Upper lobe of right lung (tissue), 1 donor: ENCODE measurements at regions not wholly inside any gene's neighbourhood (a gene's known extent, or its start where the extent isn't known, plus 50 kb on each side); places are given as distances from the start of the nearest gene placed in this dataset.

Experiments
- ATAC-seq: fragments of 200-7000 bp; cut with Tn5 transposase; one replicate; pipeline ENCODE4 v1.9.1; 2020; ENCODE audit warnings: mild to moderate bottlenecking, moderate library complexity
- DNase-seq: peaks from one replicate; pipeline ENCODE4 v3.0.0-alpha.2; 2020
- H3K27ac ChIP-seq: fragments of 200-600 bp; one replicate; pipeline ENCODE4 v1.8.0; 2022
- H3K27me3 ChIP-seq: fragments of 200-600 bp; one replicate; pipeline ENCODE4 v1.8.0; 2022; ENCODE audit warnings: mild to moderate bottlenecking
- H3K36me3 ChIP-seq: fragments of 200-600 bp; one replicate; pipeline ENCODE4 v1.8.0; 2022
- H3K4me1 ChIP-seq: fragments of 200-600 bp; one replicate; pipeline ENCODE4 v1.8.0; 2022
- H3K4me3 ChIP-seq: fragments of 200-600 bp; one replicate; pipeline ENCODE4 v1.8.0; 2022; ENCODE audit warnings: mild to moderate bottlenecking
- H3K9me3 ChIP-seq: fragments of 200-600 bp; one replicate; pipeline ENCODE4 v1.8.0; 2022
- CTCF ChIP-seq: fragments of 200-600 bp; IDR thresholded peaks from one replicate; pipeline ENCODE4 v1.8.0; 2022; ENCODE audit warnings: antibody characterized with exemption
- intact Hi-C: fragments of 100-400 bp; cut with DNase I; formaldehyde crosslinking; loops from one replicate; pipeline ENCODE4 v1.11.0; 2022
- donor health status: DM: no; HTN: yes; CAD: no; lungs with severe emphysema.

- H3K9me3 ChIP-seq, result no peaks in the 10 kb centered on the region
- H3K27ac ChIP-seq, result no peak overlapping the region
- H3K27me3 ChIP-seq, result no peaks in the 10 kb centered on the region
- ATAC-seq, result no peak
- no peak for TF ChIP-seq CTCF
- no peaks in the 10 kb centered on the region for H3K4me1 ChIP-seq
- no peak for DNase-seq
- H3K36me3 ChIP-seq, result no peaks in the 10 kb centered on the region
- intact Hi-C loops, result no loop called here
- no peak overlapping the region for H3K4me3 ChIP-seq
Observed at GRCh38 chr18:55737781-55738468, 149.9 kb upstream of the TCF4 start.

- Histone ChIP-seq H3K4me3 (no peak overlapping the region), H3K9me3 (no peaks in the 10 kb centered on the region), H3K36me3 (no peaks in the 10 kb centered on the region), H3K4me1 (no peaks in the 10 kb centered on the region), H3K27ac (no peak overlapping the region), H3K27me3 (no peaks in the 10 kb centered on the region)
- TF ChIP-seq CTCF, result no peak
- no peak for ATAC-seq
- intact Hi-C loops, result no loop called here
- DNase-seq, result no peak
Observed at GRCh38 chr18:55737266-55737665, 149.3 kb upstream of the TCF4 start.

- intact Hi-C loops, result no loop called here
- ATAC-seq (no peak), DNase-seq (no peak)
- Histone ChIP-seq H3K27me3 (no peaks in the 10 kb centered on the region), H3K4me1 (no peaks in the 10 kb centered on the region), H3K27ac (no peak overlapping the region), H3K9me3 (no peaks in the 10 kb centered on the region), H3K36me3 (no peaks in the 10 kb centered on the region), H3K4me3 (no peak overlapping the region)
- TF ChIP-seq CTCF, result no peak
Observed at GRCh38 chr18:55735969-55736368, 148.0 kb upstream of the TCF4 start.

- Histone ChIP-seq H3K4me3 (no peak overlapping the region), H3K27me3 (no peaks in the 10 kb centered on the region), H3K36me3 (no peaks in the 10 kb centered on the region), H3K9me3 (no peaks in the 10 kb centered on the region), H3K27ac (no peak overlapping the region), H3K4me1 (no peaks in the 10 kb centered on the region)
- no peak for TF ChIP-seq CTCF
- DNase-seq (no peak), ATAC-seq (no peak)
- intact Hi-C loops, result no loop called here
Observed at GRCh38 chr18:55735199-55735855, 147.3 kb upstream of the TCF4 start.

GRCh38 chr18:55732227-55733106 lies 144.5 kb upstream of the TCF4 start:
- no peak overlapping the region for H3K27ac ChIP-seq
- no peak for DNase-seq
- no peak for ATAC-seq
- no peaks in the 10 kb centered on the region for H3K9me3 ChIP-seq
- H3K36me3 ChIP-seq, result no peaks in the 10 kb centered on the region
- no peaks in the 10 kb centered on the region for H3K4me1 ChIP-seq
- intact Hi-C loops, result no loop called here
- H3K4me3 ChIP-seq, result no peak overlapping the region
- no peak for TF ChIP-seq CTCF
- H3K27me3 ChIP-seq, result no peaks in the 10 kb centered on the region
